ENCODE measurements at regions not wholly inside any gene's neighbourhood (a gene's known extent, or its start where the extent isn't known, plus 50 kb on each side); places are given as distances from the start of the nearest gene placed in this dataset.
A peak's percentile ranks its signal among the peaks of the same experiment; 100 is the strongest.

- Histone ChIP-seq H3K27me3 (replicated peaks in 1 of 7) (peaks cover 0 to 5% (median 0%) of the 10 kb centered on the region in 7 donors), H3K4me1 (peaks cover 0 to 31% (median 21%) of the 10 kb centered on the region in 6 donors), H3K27ac (peak overlapping the region in 2 of 8 donors; percentile 39 to 40), H3K4me3 (no peak overlapping the region), H3K36me3 (no peaks in the 10 kb centered on the region), H3K9me3 (no peaks in the 10 kb centered on the region)
- 30 to 63% (median 36%) methylated on average over 6 to 11 of the region's 11 CpGs for WGBS, 5 donors
- TF ChIP-seq POLR2AphosphoS5 (IDR thresholded peaks at IDR 0.05) (peak; percentile 42 to 78 (median 61)), CTCF (IDR thresholded peaks at IDR 0.05 in 8 of 11, conservative IDR thresholded peaks at IDR 0.05 in 3 of 11) (no peak)
- DNase-seq: peak; percentile 83
- intact Hi-C loops (cut with DNase I; ENCODE audit: low total_unique reads): no loop called here
Observed at GRCh38 chr13:94859278-94859691, 146.9 kb upstream of the SOX21 start.

- no peak overlapping the region for H3K4me3 ChIP-seq
- H3K9me3 ChIP-seq: no peaks in the 10 kb centered on the region
- no peaks in the 10 kb centered on the region for H3K36me3 ChIP-seq
- H3K27me3 ChIP-seq (replicated peaks in 1 of 7): peaks cover 0 to 5% (median 0%) of the 10 kb centered on the region in 7 donors
- no peak for DNase-seq
- WGBS, 5 donors: 70 to 81% (median 74%) methylated on average over 4 of the region's 4 CpGs
- H3K27ac ChIP-seq: peak overlapping the region in 2 of 8 donors; percentile 39 to 40
- H3K4me1 ChIP-seq: peaks cover 0 to 31% (median 21%) of the 10 kb centered on the region in 6 donors
- TF ChIP-seq CTCF (IDR thresholded peaks at IDR 0.05 in 8 of 11, conservative IDR thresholded peaks at IDR 0.05 in 3 of 11) (no peak), POLR2A (IDR thresholded peaks at IDR 0.05) (no peak)
- intact Hi-C loops (cut with DNase I; ENCODE audit: low total_unique reads): no loop called here
Observed at GRCh38 chr13:94858856-94859255, 146.5 kb upstream of the SOX21 start.

- Histone ChIP-seq H3K27ac (no peak overlapping the region), H3K27me3 (replicated peaks in 1 of 7) (no peaks in the 10 kb centered on the region), H3K9me3 (no peaks in the 10 kb centered on the region), H3K4me1 (peaks cover 0 to 11% (median 7%) of the 10 kb centered on the region in 6 donors), H3K4me3 (no peak overlapping the region), H3K36me3 (no peaks in the 10 kb centered on the region)
- no peak for DNase-seq
- TF ChIP-seq POLR2A (IDR thresholded peaks at IDR 0.05): no peak
- TF ChIP-seq POLR2AphosphoS5 (IDR thresholded peaks at IDR 0.05): no peak
- no peak for TF ChIP-seq CTCF (IDR thresholded peaks at IDR 0.05 in 8 of 11, conservative IDR thresholded peaks at IDR 0.05 in 3 of 11)
- WGBS, 5 donors: 48 to 86% (median 59%) methylated on average over 1 of the region's 1 CpG
- intact Hi-C loops (cut with DNase I; ENCODE audit: low total_unique reads): no loop called here
Observed at GRCh38 chr13:94854688-94855087, 142.3 kb upstream of the SOX21 start.

- Histone ChIP-seq H3K27ac (no peak overlapping the region), H3K4me1 (no peaks in the 10 kb centered on the region), H3K27me3 (replicated peaks in 1 of 7) (no peaks in the 10 kb centered on the region), H3K9me3 (no peaks in the 10 kb centered on the region), H3K36me3 (no peaks in the 10 kb centered on the region), H3K4me3 (no peak overlapping the region)
- intact Hi-C loops (cut with DNase I; ENCODE audit: low total_unique reads): no loop called here
- no peak for TF ChIP-seq POLR2A (IDR thresholded peaks at IDR 0.05)
- TF ChIP-seq POLR2AphosphoS5 (IDR thresholded peaks at IDR 0.05): no peak
- TF ChIP-seq CTCF (IDR thresholded peaks at IDR 0.05 in 8 of 11, conservative IDR thresholded peaks at IDR 0.05 in 3 of 11): no peak
- no peak for DNase-seq
- WGBS, 5 donors: 76 to 89% (median 85%) methylated on average over 1 of the region's 1 CpG
Observed at GRCh38 chr13:94851576-94851975, 139.2 kb upstream of the SOX21 start.

Data from spleen (tissue), 11 donors.